ENCODE measurements at regions not wholly inside any gene's neighbourhood (a gene's known extent, or its start where the extent isn't known, plus 50 kb on each side); places are given as distances from the start of the nearest gene placed in this dataset.

DNA sequence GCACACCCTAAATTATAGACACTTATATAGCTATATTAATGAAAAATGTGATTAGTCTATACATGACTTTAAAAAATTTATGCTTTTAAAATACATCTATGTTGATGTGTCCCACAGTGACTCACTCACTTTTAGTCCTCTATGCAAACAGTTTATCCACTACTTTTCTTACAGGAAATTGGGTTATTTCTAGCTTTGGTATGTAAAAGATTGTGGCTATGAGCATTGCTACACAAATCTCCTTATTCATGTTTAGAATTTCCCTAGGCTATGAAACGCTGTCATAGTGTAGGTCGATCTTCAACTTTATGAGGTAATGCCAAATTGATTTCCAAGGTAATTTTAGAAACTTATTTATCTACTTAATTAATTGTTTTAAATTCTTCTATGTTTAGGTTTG is 687.4 kb downstream of the PRR16 start:
- Mint-ChIP-seq H3K4me3 (ENCODE audit: low read depth) (no peak overlapping the region), H3K27ac (no peak overlapping the region), H3K27me3 (no peaks in the 10 kb centered on the region), H3K36me3 (ENCODE audit: insufficient read depth) (no peaks in the 10 kb centered on the region), H3K4me1 (ENCODE audit: low read depth) (no peaks in the 10 kb centered on the region), H3K9me3 (ENCODE audit: low read depth) (peaks cover 10% of the 10 kb centered on the region)
- DNase-seq (ENCODE audit: low spot score, unreplicated experiment) = no peak
- TF ChIP-seq, protein P1, sequence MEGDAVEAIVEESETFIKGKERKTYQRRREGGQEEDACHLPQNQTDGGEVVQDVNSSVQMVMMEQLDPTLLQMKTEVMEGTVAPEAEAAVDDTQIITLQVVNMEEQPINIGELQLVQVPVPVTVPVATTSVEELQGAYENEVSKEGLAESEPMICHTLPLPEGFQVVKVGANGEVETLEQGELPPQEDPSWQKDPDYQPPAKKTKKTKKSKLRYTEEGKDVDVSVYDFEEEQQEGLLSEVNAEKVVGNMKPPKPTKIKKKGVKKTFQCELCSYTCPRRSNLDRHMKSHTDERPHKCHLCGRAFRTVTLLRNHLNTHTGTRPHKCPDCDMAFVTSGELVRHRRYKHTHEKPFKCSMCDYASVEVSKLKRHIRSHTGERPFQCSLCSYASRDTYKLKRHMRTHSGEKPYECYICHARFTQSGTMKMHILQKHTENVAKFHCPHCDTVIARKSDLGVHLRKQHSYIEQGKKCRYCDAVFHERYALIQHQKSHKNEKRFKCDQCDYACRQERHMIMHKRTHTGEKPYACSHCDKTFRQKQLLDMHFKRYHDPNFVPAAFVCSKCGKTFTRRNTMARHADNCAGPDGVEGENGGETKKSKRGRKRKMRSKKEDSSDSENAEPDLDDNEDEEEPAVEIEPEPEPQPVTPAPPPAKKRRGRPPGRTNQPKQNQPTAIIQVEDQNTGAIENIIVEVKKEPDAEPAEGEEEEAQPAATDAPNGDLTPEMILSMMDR (IDR thresholded peaks at IDR 0.05; ENCODE audit: unreplicated experiment) = no peak

DNA sequence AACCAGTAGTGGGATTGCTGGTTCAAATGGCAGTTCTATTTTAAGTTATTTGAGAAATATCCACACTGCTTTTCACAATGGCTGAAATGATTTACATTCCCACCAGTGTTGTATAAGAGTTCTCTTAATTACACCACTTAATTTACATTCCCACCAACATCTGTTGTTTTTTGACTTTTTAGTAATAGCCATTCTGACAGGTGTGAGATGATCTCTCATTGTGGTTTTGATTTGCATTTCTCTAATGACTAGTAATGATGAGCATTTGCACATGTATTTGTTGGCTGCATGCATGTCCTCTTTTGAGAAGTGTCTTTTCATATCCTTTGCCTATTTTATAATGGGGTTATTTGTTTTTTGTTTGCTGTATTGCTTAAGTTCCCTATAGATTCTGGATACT is 688.3 kb downstream of the PRR16 start:
- no peaks in the 10 kb centered on the region for H3K27me3 Mint-ChIP-seq
- H3K9me3 Mint-ChIP-seq (ENCODE audit: low read depth) = peaks cover 6% of the 10 kb centered on the region
- no peak overlapping the region for H3K4me3 Mint-ChIP-seq (ENCODE audit: low read depth)

DNA sequence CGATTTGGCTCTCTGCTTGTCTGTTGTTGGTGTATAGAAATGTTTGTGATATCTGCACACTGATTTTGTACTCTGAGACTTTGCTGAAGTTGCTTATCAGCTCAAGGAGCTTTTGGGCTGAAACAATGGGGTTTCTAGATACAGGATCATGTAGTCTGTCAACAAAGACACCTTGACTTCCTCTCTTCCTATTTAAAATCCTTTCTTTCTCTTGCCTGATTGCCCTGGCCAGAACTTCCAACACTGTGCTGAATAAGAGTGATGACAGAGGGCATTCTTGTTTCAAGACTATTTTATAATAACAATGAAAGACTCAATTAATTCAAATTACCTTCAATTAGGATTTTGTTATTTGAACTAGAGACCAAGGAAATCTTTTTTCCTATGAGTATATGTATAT is 692.5 kb downstream of the PRR16 start:
- no peak overlapping the region for H3K4me3 Mint-ChIP-seq (ENCODE audit: low read depth)
- H3K36me3 Mint-ChIP-seq (ENCODE audit: insufficient read depth) = no peaks in the 10 kb centered on the region
- no peak overlapping the region for H3K27ac Mint-ChIP-seq
- DNase-seq (ENCODE audit: low spot score, unreplicated experiment) = no peak
- no peaks in the 10 kb centered on the region for H3K27me3 Mint-ChIP-seq
- H3K4me1 Mint-ChIP-seq (ENCODE audit: low read depth) = no peaks in the 10 kb centered on the region
- H3K9me3 Mint-ChIP-seq (ENCODE audit: low read depth) = no peaks in the 10 kb centered on the region
- TF ChIP-seq, protein P1 (IDR thresholded peaks at IDR 0.05; ENCODE audit: unreplicated experiment) = no peak

More for the DNA sequence above, 688.3 kb downstream of the PRR16 start:
- DNase-seq (ENCODE audit: low spot score, unreplicated experiment) = no peak
- no peaks in the 10 kb centered on the region for H3K4me1 Mint-ChIP-seq (ENCODE audit: low read depth)
- H3K36me3 Mint-ChIP-seq (ENCODE audit: insufficient read depth) = no peaks in the 10 kb centered on the region
- TF ChIP-seq, protein P1 (IDR thresholded peaks at IDR 0.05; ENCODE audit: unreplicated experiment) = no peak
- H3K27ac Mint-ChIP-seq = no peak overlapping the region

DNA sequence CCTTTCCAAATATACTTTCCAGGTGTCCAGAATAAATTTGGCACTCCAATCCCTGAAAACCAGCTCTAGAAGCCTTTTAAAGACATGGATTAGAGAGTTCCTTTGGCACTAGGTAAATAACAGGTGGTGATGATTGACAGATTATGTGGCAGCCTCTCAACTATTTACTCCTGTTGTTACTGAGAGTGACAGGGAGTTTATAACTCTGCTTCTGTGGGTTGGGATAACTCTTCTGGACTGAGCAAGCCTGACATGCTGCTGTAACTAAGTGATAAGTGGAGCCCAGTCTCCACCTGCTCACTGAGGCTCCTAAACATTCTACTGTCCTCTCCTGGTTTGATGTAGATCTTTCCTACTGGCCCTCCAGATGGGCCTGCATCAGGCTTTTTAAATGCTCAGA is 693.2 kb upstream of the FTMT start:
- Mint-ChIP-seq H3K4me3 (ENCODE audit: low read depth) (no peak overlapping the region), H3K4me1 (ENCODE audit: low read depth) (no peaks in the 10 kb centered on the region), H3K9me3 (ENCODE audit: low read depth) (no peaks in the 10 kb centered on the region), H3K27me3 (no peaks in the 10 kb centered on the region), H3K36me3 (ENCODE audit: insufficient read depth) (no peaks in the 10 kb centered on the region), H3K27ac (no peak overlapping the region)
- TF ChIP-seq, protein P1 (IDR thresholded peaks at IDR 0.05; ENCODE audit: unreplicated experiment) = no peak
- DNase-seq (ENCODE audit: low spot score, unreplicated experiment) = no peak

DNA sequence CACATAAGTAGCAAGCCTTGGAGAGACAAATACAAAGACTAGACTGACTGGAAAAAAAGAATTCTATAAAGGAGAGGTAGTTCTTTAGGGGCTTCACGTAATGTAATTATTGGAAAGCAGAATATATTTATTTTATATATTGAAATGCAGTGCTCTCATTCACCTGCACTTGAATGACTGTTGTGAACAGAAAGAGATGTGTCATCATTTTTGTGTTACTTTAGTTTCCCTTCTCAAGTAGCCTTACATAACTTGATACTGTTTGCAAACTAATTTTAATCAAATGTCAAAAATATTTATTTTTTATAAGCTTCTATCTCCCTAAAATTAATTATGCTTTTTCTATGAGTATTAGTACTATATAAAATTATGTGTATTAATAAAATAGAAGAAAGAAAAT is 691.1 kb upstream of the FTMT start:
- Mint-ChIP-seq H3K9me3 (ENCODE audit: low read depth) (no peaks in the 10 kb centered on the region), H3K27ac (no peak overlapping the region), H3K27me3 (no peaks in the 10 kb centered on the region), H3K36me3 (ENCODE audit: insufficient read depth) (no peaks in the 10 kb centered on the region), H3K4me3 (ENCODE audit: low read depth) (no peak overlapping the region), H3K4me1 (ENCODE audit: low read depth) (no peaks in the 10 kb centered on the region)
- TF ChIP-seq, protein P1 (IDR thresholded peaks at IDR 0.05; ENCODE audit: unreplicated experiment) = no peak
- DNase-seq (ENCODE audit: low spot score, unreplicated experiment) = no peak

Measured in progenitor cell of endocrine pancreas (in vitro differentiated cells).